Tibial nerve (tissue), 4 donors: ENCODE measurements at regions not wholly inside any gene's neighbourhood (a gene's known extent, or its start where the extent isn't known, plus 50 kb on each side); places are given as distances from the start of the nearest gene placed in this dataset.

ENCODE experiments used
- CTCF ChIP-seq, 5 experiments: fragments of 200-600 bp in 3 of 5; fragments of 450-650 bp in 2 of 5; sonication (generic) in 3 of 5; IDR thresholded peaks; one replicate each; pipeline ENCODE4 v1.5.1; 2016 to 2019; ENCODE audit warnings: antibody characterized with exemption in 5 of 5, mild to moderate bottlenecking in 3 of 5, moderate library complexity in 2 of 5
- EP300 ChIP-seq, 2 donors: sonication (generic); formaldehyde crosslinking; IDR thresholded peaks; one replicate each; pipeline ENCODE4 v1.6.1; 2017; ENCODE audit warnings: antibody characterized with exemption in 2 of 2, mild to moderate bottlenecking in 1 of 2

- TF ChIP-seq CTCF (IDR thresholded peaks at IDR 0.05) (no peak), EP300 (IDR thresholded peaks at IDR 0.05) (no peak)
Observed at GRCh38 chr15:60213377-60214000, 184.3 kb downstream of the ANXA2 start.
